Lung (tissue), 11 donors: ENCODE measurements at regions not wholly inside any gene's neighbourhood (a gene's known extent, or its start where the extent isn't known, plus 50 kb on each side); places are given as distances from the start of the nearest gene placed in this dataset.

Experiments used
- ATAC-seq: fragments of 200-7000 bp; cut with Tn5 transposase; one replicate; pipeline ENCODE4 v1.9.1; 2020; ENCODE audit warnings: moderate number of reproducible peaks; ENCODE audit not compliant: insufficient read depth, low FRiP score
- DNase-seq, 3 donors: peaks; one replicate each; pipeline ENCODE4 v3.0.0-alpha.2; 2013 to 2017
- H3K27ac ChIP-seq, 2 donors: one replicate each; pipeline ENCODE4 v1.5.1; 2013; ENCODE audit warnings: mild to moderate bottlenecking in 2 of 2, moderate library complexity in 2 of 2, control low read depth in 1 of 2, inconsistent platforms in 1 of 2, low read depth in 1 of 2, low read length in 1 of 2
- H3K27me3 ChIP-seq, 3 donors: one replicate each; pipeline ENCODE4 v1.5.1; 2013; ENCODE audit warnings: low read length in 2 of 3; ENCODE audit not compliant: control insufficient read depth in 3 of 3, insufficient read depth in 3 of 3
- H3K36me3 ChIP-seq, 4 donors: one replicate each; pipeline ENCODE4 v1.5.1; 2013; ENCODE audit warnings: low read length in 4 of 4, mild to moderate bottlenecking in 1 of 4, moderate library complexity in 1 of 4; ENCODE audit not compliant: control insufficient read depth in 4 of 4, insufficient read depth in 4 of 4
- H3K4me1 ChIP-seq, 5 donors: one replicate each; pipeline ENCODE4 v1.5.1; 2013; ENCODE audit warnings: low read length in 5 of 5, mild to moderate bottlenecking in 2 of 5, moderate library complexity in 1 of 5; ENCODE audit not compliant: control insufficient read depth in 5 of 5, insufficient read depth in 5 of 5
- H3K4me3 ChIP-seq: one replicate; pipeline ENCODE4 v1.5.1; 2013; ENCODE audit warnings: mild to moderate bottlenecking, control low read depth, moderate library complexity
- H3K9ac ChIP-seq, 2 donors: one replicate each; pipeline ENCODE4 v1.5.1; 2013; ENCODE audit warnings: low read length in 2 of 2, control low read depth in 1 of 2; ENCODE audit not compliant: insufficient read depth in 1 of 2
- H3K9me3 ChIP-seq, 4 donors: one replicate each; pipeline ENCODE4 v1.5.1; 2013; ENCODE audit warnings: low read length in 3 of 4, mild to moderate bottlenecking in 1 of 4, moderate library complexity in 1 of 4; ENCODE audit not compliant: control insufficient read depth in 4 of 4, insufficient read depth in 3 of 4
- CTCF ChIP-seq: IDR thresholded peaks from 2 replicates; pipeline ENCODE4 v1.5.1; 2012; ENCODE audit warnings: mild to moderate bottlenecking; ENCODE audit errors: control extremely low read depth, extremely low read depth
- WGBS, 2 donors: extraction: QIAGEN DNeasy Blood & Tissue Kit; methylation state at CpG; one replicate each; pipeline ENCODE4 v1.1.7; 2013; 5-methylcytosine and 5-hydroxymethylcytosine counted together
- donor health status: control.
- donor health status: control.
- donor health status: Bipolar disorder and iron deficiency.
- donor health status: healthy.
- donor health status: DM: yes; HTN: yes; CAD: no.

GRCh38 chr7:46319841-46320240 lies 398.8 kb upstream of the IGFBP3 start:
- TF ChIP-seq CTCF, result no peak
- WGBS, 2 donors, result 78 to 85% methylated on average over 3 of the region's 3 CpGs
- H3K27ac ChIP-seq, result no peak overlapping the region
- H3K9ac ChIP-seq, result no peak overlapping the region
- H3K9me3 ChIP-seq, result peaks cover 0 to 3% (median 0%) of the 10 kb centered on the region in 4 donors
- H3K4me1 ChIP-seq, result peaks cover 0 to 10% (median 0%) of the 10 kb centered on the region in 5 donors
- ATAC-seq, result no peak
- DNase-seq, result no peak
- no peaks in the 10 kb centered on the region for H3K27me3 ChIP-seq
- no peaks in the 10 kb centered on the region for H3K36me3 ChIP-seq
- no peak overlapping the region for H3K4me3 ChIP-seq

- 84 to 89% methylated on average over 3 of the region's 3 CpGs for WGBS, 2 donors
Measured at GRCh38 chr7:46318276-46318675, 397.2 kb upstream of the IGFBP3 start.

GRCh38 chr7:46317256-46317655 lies 396.2 kb upstream of the IGFBP3 start:
- H3K9me3 ChIP-seq, result peaks cover 0 to 1% (median 0%) of the 10 kb centered on the region in 4 donors
- 83 to 86% methylated on average over 6 of the region's 6 CpGs for WGBS, 2 donors
- no peaks in the 10 kb centered on the region for H3K27me3 ChIP-seq
- H3K4me3 ChIP-seq, result no peak overlapping the region
- H3K27ac ChIP-seq, result no peak overlapping the region
- TF ChIP-seq CTCF, result no peak
- ATAC-seq (no peak), DNase-seq (no peak)
- no peak overlapping the region for H3K9ac ChIP-seq
- no peaks in the 10 kb centered on the region for H3K36me3 ChIP-seq
- peaks cover 0 to 10% (median 0%) of the 10 kb centered on the region in 5 donors for H3K4me1 ChIP-seq

More at GRCh38 chr7:46318276-46318675, 397.2 kb upstream of the IGFBP3 start:
- no peak overlapping the region for H3K9ac ChIP-seq
- no peaks in the 10 kb centered on the region for H3K36me3 ChIP-seq
- peaks cover 0 to 1% (median 0%) of the 10 kb centered on the region in 4 donors for H3K9me3 ChIP-seq
- peaks cover 0 to 10% (median 0%) of the 10 kb centered on the region in 5 donors for H3K4me1 ChIP-seq
- DNase-seq, result no peak
- no peaks in the 10 kb centered on the region for H3K27me3 ChIP-seq
- H3K27ac ChIP-seq, result no peak overlapping the region
- TF ChIP-seq CTCF, result no peak
- no peak overlapping the region for H3K4me3 ChIP-seq
- no peak for ATAC-seq

GRCh38 chr7:46315891-46316290 lies 394.8 kb upstream of the IGFBP3 start:
- H3K4me3 ChIP-seq, result no peak overlapping the region
- H3K4me1 ChIP-seq, result peaks cover 0 to 4% (median 0%) of the 10 kb centered on the region in 5 donors
- DNase-seq (no peak), ATAC-seq (no peak)
- H3K27ac ChIP-seq, result no peak overlapping the region
- no peaks in the 10 kb centered on the region for H3K9me3 ChIP-seq
- no peak for TF ChIP-seq CTCF
- no peaks in the 10 kb centered on the region for H3K36me3 ChIP-seq
- no peaks in the 10 kb centered on the region for H3K27me3 ChIP-seq
- 80 to 81% methylated on average over 5 of the region's 5 CpGs for WGBS, 2 donors
- H3K9ac ChIP-seq, result no peak overlapping the region
